Smooth muscle cell (in vitro differentiated cells): ENCODE measurements at regions not wholly inside any gene's neighbourhood (a gene's known extent, or its start where the extent isn't known, plus 50 kb on each side); places are given as distances from the start of the nearest gene placed in this dataset.

Experiments
- DNase-seq: peaks from one replicate; lab custom pipeline; 2025; ENCODE audit not compliant: unreplicated experiment; lab: John Stamatoyannopoulos, UW
- H2AFZ ChIP-seq: fragments of 200-600 bp; sonication (generic); 2 replicates; pipeline ENCODE4 v1.6.0; 2016; ENCODE audit warnings: antibody characterized with exemption, low read depth, mild to moderate bottlenecking
- H3F3A ChIP-seq: fragments of 200-600 bp; sonication (generic); 2 replicates; pipeline ENCODE4 v1.6.0; 2017; ENCODE audit warnings: antibody characterized with exemption, low read depth
- H3K27ac ChIP-seq: fragments of 200-600 bp; sonication (generic); 2 replicates; pipeline ENCODE4 v1.5.1; 2016; ENCODE audit warnings: low read depth, mild to moderate bottlenecking
- H3K27me3 ChIP-seq: fragments of 200-600 bp; sonication (generic); 2 replicates; pipeline ENCODE4 v1.6.1; 2016; ENCODE audit warnings: low read depth, mild to moderate bottlenecking
- H3K36me3 ChIP-seq: fragments of 200-600 bp; sonication (generic); 2 replicates; pipeline ENCODE4 v1.5.1; 2016; ENCODE audit warnings: low read depth
- H3K4me1 ChIP-seq: fragments of 200-600 bp; sonication (generic); 2 replicates; pipeline ENCODE4 v1.5.1; 2016; ENCODE audit warnings: low read depth
- H3K4me2 ChIP-seq: fragments of 200-600 bp; sonication (generic); 2 replicates; pipeline ENCODE4 v1.6.0; 2016; ENCODE audit warnings: mild to moderate bottlenecking
- H3K4me3 ChIP-seq: fragments of 200-600 bp; sonication (generic); 2 replicates; pipeline ENCODE4 v1.5.1; 2016; ENCODE audit warnings: mild to moderate bottlenecking
- H3K79me2 ChIP-seq: fragments of 200-600 bp; sonication (generic); 2 replicates; pipeline ENCODE4 v1.6.0; 2016; ENCODE audit warnings: low read depth, mild to moderate bottlenecking
- H3K9ac ChIP-seq: fragments of 200-600 bp; sonication (generic); 2 replicates; pipeline ENCODE4 v1.6.0; 2016; ENCODE audit warnings: low read depth
- H3K9me3 ChIP-seq: fragments of 200-600 bp; sonication (generic); replicated peaks from 2 replicates; pipeline ENCODE4 v1.5.1; 2016; ENCODE audit warnings: low read depth
- H4K20me1 ChIP-seq: fragments of 200-600 bp; sonication (generic); 2 replicates; pipeline ENCODE4 v1.6.0; 2016; ENCODE audit warnings: low read depth
- CTCF ChIP-seq: fragments of 200-600 bp; sonication (generic); IDR thresholded peaks from 2 replicates; pipeline ENCODE4 v1.5.1; 2017; ENCODE audit warnings: borderline replicate concordance, mild to moderate bottlenecking, antibody characterized with exemption; ENCODE audit not compliant: insufficient read depth, poor library complexity, severe bottlenecking
- WGBS: methylation state at CpG from one replicate; pipeline ENCODE4 v1.1.7; 2016; ENCODE audit warnings: low lambda C conversion rate; 5-methylcytosine and 5-hydroxymethylcytosine counted together

DNA sequence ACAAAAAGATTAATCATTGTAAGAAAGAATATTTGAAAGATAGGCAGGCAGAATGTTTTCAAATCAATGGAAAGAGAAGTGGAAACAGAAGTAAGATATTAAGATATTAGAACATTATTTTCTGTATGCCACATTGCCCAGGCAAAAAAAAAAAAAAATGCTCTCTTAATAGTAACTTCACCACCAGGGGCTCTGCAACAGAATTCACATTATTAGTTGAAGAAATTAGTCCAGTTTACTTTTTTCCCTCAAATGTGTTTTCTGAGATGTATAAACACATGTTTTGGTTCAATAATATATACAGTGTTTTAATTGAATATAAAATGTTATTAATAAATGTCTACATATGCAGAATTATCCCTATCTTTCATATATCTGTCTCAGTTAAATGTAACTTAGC is 78.0 kb upstream of the ADAD1 start:
- Histone ChIP-seq H3F3A (no peaks in the 10 kb centered on the region), H3K36me3 (no peaks in the 10 kb centered on the region), H3K4me1 (no peaks in the 10 kb centered on the region), H3K79me2 (no peaks in the 10 kb centered on the region), H3K9ac (no peak overlapping the region), H3K4me3 (no peak overlapping the region), H4K20me1 (no peaks in the 10 kb centered on the region), H3K9me3 (no peaks in the 10 kb centered on the region), H3K27me3 (no peaks in the 10 kb centered on the region), H3K27ac (no peak overlapping the region), H3K4me2 (no peak overlapping the region), H2AFZ (no peak overlapping the region)
- TF ChIP-seq CTCF, result peak; percentile 13
- DNase-seq, result no peak

DNA sequence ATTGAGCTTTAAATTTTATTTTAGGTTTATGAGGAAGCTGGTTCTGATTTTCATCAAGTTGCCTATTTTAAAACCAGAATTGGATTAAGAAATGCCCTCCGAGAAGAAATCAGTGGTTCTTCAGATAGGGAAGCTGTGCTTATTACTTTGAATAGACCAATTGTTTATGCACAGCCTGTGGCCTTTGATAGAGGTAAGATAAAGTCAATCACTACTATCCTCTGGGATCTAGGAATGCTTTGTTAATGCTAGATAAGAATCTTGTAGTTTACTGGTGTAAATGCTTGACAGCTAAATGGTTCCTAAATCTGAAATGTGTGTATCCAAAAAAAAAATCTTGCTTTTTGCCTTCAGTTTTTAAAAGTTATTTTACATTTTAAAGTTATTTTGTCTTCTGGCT is 73.0 kb upstream of the ADAD1 start:
- no peak for DNase-seq
- no peaks in the 10 kb centered on the region for H3K79me2 ChIP-seq
- no peak overlapping the region for H3K9ac ChIP-seq
- H2AFZ ChIP-seq, result no peak overlapping the region
- H3K9me3 ChIP-seq, result no peaks in the 10 kb centered on the region
- no peaks in the 10 kb centered on the region for H4K20me1 ChIP-seq
- H3K4me3 ChIP-seq, result no peak overlapping the region
- H3F3A ChIP-seq, result no peaks in the 10 kb centered on the region
- H3K4me1 ChIP-seq, result no peaks in the 10 kb centered on the region
- H3K27ac ChIP-seq, result no peak overlapping the region
- H3K4me2 ChIP-seq, result no peak overlapping the region
- WGBS, result 50% methylated on average over 1 of the region's 1 CpG
- TF ChIP-seq CTCF, result no peak
- H3K36me3 ChIP-seq, result peaks cover 8% of the 10 kb centered on the region
- H3K27me3 ChIP-seq, result no peaks in the 10 kb centered on the region

DNA sequence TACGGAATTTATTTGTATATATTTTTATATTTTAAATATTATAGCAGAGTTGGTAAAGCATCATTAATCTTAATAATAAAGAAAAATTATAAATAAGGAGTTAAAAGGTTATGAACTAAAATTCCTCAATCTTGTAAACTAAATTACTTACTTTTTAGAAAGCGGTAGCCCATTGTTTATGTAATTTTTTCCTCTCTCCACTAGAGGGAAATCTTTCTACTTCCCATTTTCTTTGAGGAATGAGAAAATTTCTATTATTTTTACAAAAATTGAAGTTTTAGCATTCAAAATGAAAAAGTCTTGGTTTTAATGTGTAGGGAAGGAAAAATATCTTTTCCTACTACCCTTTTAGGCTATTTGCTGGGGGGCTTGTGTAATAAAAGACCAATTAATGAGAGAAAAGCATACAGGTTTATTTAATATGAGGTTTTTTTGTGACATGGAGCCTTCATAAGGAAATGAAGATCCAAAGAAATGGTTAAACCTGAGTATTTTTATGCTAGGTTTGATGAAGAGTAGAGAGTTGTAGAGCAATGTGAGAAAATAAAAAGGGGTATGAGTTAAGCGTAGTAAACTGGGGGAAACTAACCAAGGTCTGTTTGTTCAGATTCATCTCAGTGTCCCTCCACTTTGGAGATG is 68.7 kb upstream of the ADAD1 start:
- H3K36me3 ChIP-seq, result peaks cover 11% of the 10 kb centered on the region
- H3K27ac ChIP-seq, result no peak overlapping the region
- H3K9me3 ChIP-seq, result no peaks in the 10 kb centered on the region
- no peaks in the 10 kb centered on the region for H3F3A ChIP-seq
- H3K27me3 ChIP-seq, result no peaks in the 10 kb centered on the region
- no peaks in the 10 kb centered on the region for H3K79me2 ChIP-seq
- 80% methylated on average over 3 of the region's 3 CpGs for WGBS
- H3K4me3 ChIP-seq, result no peak overlapping the region
- no peak overlapping the region for H3K4me2 ChIP-seq
- DNase-seq, result no peak
- H3K4me1 ChIP-seq, result no peaks in the 10 kb centered on the region
- no peaks in the 10 kb centered on the region for H4K20me1 ChIP-seq
- no peak overlapping the region for H3K9ac ChIP-seq
- TF ChIP-seq CTCF, result peak; percentile 67
- no peak overlapping the region for H2AFZ ChIP-seq

DNA sequence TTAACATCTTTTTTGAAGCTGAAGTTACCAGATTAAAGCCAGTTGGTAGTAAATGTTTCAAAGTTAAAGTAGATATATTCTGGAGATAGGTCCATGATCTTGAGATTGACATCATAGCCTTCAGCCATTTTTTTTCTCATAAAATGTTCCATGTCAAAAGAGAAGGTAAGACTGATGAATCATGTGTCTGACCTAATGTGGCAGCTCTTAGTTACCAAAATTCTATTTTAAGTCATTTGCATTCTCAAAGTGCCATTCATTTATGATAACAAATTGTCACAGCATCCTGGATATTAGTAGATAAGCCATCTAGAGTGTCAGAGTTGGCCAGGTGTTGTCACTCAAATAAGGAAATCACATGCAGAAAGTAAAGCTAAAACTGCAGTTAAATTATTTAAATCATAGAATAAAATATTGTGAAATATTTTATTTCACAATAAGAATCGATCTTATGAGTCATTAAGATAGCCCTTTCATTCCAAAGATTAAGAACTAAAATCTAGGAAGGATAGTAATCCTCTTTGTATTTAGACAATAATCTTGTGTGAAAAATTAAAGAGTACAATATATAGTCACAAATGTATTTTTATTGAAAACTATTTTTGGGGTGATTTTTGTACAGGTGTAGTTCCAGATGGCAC is 65.7 kb upstream of the ADAD1 start:
- no peak overlapping the region for H3K4me3 ChIP-seq
- WGBS, result 90% methylated on average over 1 of the region's 1 CpG
- H3K27me3 ChIP-seq, result no peaks in the 10 kb centered on the region
- no peaks in the 10 kb centered on the region for H3F3A ChIP-seq
- no peak for TF ChIP-seq CTCF
- no peak overlapping the region for H3K4me2 ChIP-seq
- no peak overlapping the region for H3K27ac ChIP-seq
- H3K79me2 ChIP-seq, result no peaks in the 10 kb centered on the region
- no peaks in the 10 kb centered on the region for H3K4me1 ChIP-seq
- H2AFZ ChIP-seq, result no peak overlapping the region
- no peak for DNase-seq
- no peaks in the 10 kb centered on the region for H3K9me3 ChIP-seq
- no peak overlapping the region for H3K9ac ChIP-seq
- H3K36me3 ChIP-seq, result peaks cover 20% of the 10 kb centered on the region
- H4K20me1 ChIP-seq, result no peaks in the 10 kb centered on the region
